DOHH2 (cell line): ENCODE measurements at regions not wholly inside any gene's neighbourhood (a gene's known extent, or its start where the extent isn't known, plus 50 kb on each side); places are given as distances from the start of the nearest gene placed in this dataset.
A peak's percentile ranks its signal among the peaks of the same experiment; 100 is the strongest.

Experiments used
- H3F3A ChIP-seq: fragments of 200-600 bp; sonication (generic), shearing (Covaris generic); 2 replicates; pipeline ENCODE4 v1.6.0; 2016; ENCODE audit warnings: antibody characterized with exemption, mild to moderate bottlenecking; ENCODE audit not compliant: control insufficient read depth, insufficient read depth
- H3K27ac ChIP-seq: fragments of 200-600 bp; sonication (generic); 2 replicates; pipeline ENCODE4 v1.5.1; 2014; ENCODE audit warnings: low read depth, mild to moderate bottlenecking, low read length, moderate library complexity
- H3K27me3 ChIP-seq: fragments of 200-600 bp; sonication (generic); 2 replicates; pipeline ENCODE4 v1.6.1; 2014; ENCODE audit warnings: mild to moderate bottlenecking, low read length, mixed read lengths; ENCODE audit not compliant: control insufficient read depth
- H3K36me3 ChIP-seq: fragments of 200-600 bp; sonication (generic); 2 replicates; pipeline ENCODE4 v1.6.1; 2014; ENCODE audit warnings: mild to moderate bottlenecking, low read length, moderate library complexity, mixed read lengths; ENCODE audit not compliant: control insufficient read depth
- H3K4me1 ChIP-seq: fragments of 200-600 bp; sonication (generic); 2 replicates; pipeline ENCODE4 v1.6.1; 2014; ENCODE audit warnings: mild to moderate bottlenecking, low read length, mixed read lengths; ENCODE audit not compliant: control insufficient read depth
- H3K4me2 ChIP-seq: fragments of 200-600 bp; sonication (generic); 2 replicates; pipeline ENCODE4 v1.6.0; 2014; ENCODE audit warnings: mild to moderate bottlenecking, low read length, moderate library complexity
- H3K4me3 ChIP-seq: fragments of 200-600 bp; sonication (generic); 2 replicates; pipeline ENCODE4 v1.5.1; 2014; ENCODE audit warnings: mild to moderate bottlenecking, low read length, mixed read lengths
- H3K79me2 ChIP-seq: fragments of 200-600 bp; sonication (generic); 2 replicates; pipeline ENCODE4 v1.6.1; 2014; ENCODE audit warnings: mild to moderate bottlenecking, low read length, mixed read lengths; ENCODE audit not compliant: control insufficient read depth
- H3K9me2 ChIP-seq: fragments of 200-600 bp; sonication (generic); replicated peaks from 2 replicates; pipeline ENCODE4 v1.6.1; 2014; ENCODE audit warnings: mild to moderate bottlenecking, low read length, mixed read lengths; ENCODE audit not compliant: control insufficient read depth
- H3K9me3 ChIP-seq: fragments of 200-600 bp; sonication (generic); 2 replicates; pipeline ENCODE4 v1.6.1; 2014; ENCODE audit warnings: antibody characterized with exemption, low read length, mixed read lengths; ENCODE audit not compliant: control insufficient read depth, insufficient read depth
- H4K20me1 ChIP-seq: fragments of 200-600 bp; sonication (generic); 2 replicates; pipeline ENCODE4 v1.6.0; 2014; ENCODE audit warnings: low read depth, mild to moderate bottlenecking, antibody characterized with exemption, low read length, moderate library complexity; ENCODE audit not compliant: control insufficient read depth, insufficient read depth
- EZH2phosphoT487 ChIP-seq: fragments of 200-600 bp; sonication (generic); IDR thresholded peaks from 2 replicates; pipeline ENCODE4 v1.6.1; 2017; ENCODE audit warnings: borderline replicate concordance, mild to moderate bottlenecking, antibody characterized with exemption, low read length, moderate library complexity, mixed read lengths
- TF ChIP-seq, protein P1 (sequence below): fragments of 200-600 bp; sonication (generic); IDR thresholded peaks from one replicate; pipeline ENCODE4 v1.5.1; 2014; ENCODE audit warnings: antibody characterized with exemption, mild to moderate bottlenecking, low read depth, low read length; ENCODE audit not compliant: poor library complexity, severe bottlenecking

- H3K4me3 ChIP-seq: no peak overlapping the region
- no peak overlapping the region for H3K27ac ChIP-seq
- H3K36me3 ChIP-seq: no peaks in the 10 kb centered on the region
These were observed 178.6 kb downstream of the CDH26 start for GRCh38 chr20:60136645-60137401.

GRCh38 chr20:60137657-60138245, 179.5 kb downstream of the CDH26 start:
- H3F3A ChIP-seq: no peaks in the 10 kb centered on the region
- H3K79me2 ChIP-seq: no peaks in the 10 kb centered on the region
- H3K27ac ChIP-seq: no peak overlapping the region
- no peaks in the 10 kb centered on the region for H3K9me2 ChIP-seq
- H3K9me3 ChIP-seq: no peaks in the 10 kb centered on the region
- no peak overlapping the region for H3K4me3 ChIP-seq
- no peak for TF ChIP-seq EZH2phosphoT487
- TF ChIP-seq, protein P1, sequence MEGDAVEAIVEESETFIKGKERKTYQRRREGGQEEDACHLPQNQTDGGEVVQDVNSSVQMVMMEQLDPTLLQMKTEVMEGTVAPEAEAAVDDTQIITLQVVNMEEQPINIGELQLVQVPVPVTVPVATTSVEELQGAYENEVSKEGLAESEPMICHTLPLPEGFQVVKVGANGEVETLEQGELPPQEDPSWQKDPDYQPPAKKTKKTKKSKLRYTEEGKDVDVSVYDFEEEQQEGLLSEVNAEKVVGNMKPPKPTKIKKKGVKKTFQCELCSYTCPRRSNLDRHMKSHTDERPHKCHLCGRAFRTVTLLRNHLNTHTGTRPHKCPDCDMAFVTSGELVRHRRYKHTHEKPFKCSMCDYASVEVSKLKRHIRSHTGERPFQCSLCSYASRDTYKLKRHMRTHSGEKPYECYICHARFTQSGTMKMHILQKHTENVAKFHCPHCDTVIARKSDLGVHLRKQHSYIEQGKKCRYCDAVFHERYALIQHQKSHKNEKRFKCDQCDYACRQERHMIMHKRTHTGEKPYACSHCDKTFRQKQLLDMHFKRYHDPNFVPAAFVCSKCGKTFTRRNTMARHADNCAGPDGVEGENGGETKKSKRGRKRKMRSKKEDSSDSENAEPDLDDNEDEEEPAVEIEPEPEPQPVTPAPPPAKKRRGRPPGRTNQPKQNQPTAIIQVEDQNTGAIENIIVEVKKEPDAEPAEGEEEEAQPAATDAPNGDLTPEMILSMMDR: peak; percentile 58
- H3K4me2 ChIP-seq: no peak overlapping the region
- no peaks in the 10 kb centered on the region for H4K20me1 ChIP-seq
- H3K36me3 ChIP-seq: no peaks in the 10 kb centered on the region
- no peaks in the 10 kb centered on the region for H3K4me1 ChIP-seq
- no peaks in the 10 kb centered on the region for H3K27me3 ChIP-seq

More at GRCh38 chr20:60136645-60137401, 178.6 kb downstream of the CDH26 start:
- Histone ChIP-seq H3F3A (no peaks in the 10 kb centered on the region), H3K4me1 (no peaks in the 10 kb centered on the region), H3K27me3 (no peaks in the 10 kb centered on the region), H3K79me2 (no peaks in the 10 kb centered on the region), H3K9me2 (no peaks in the 10 kb centered on the region), H3K4me2 (no peak overlapping the region), H3K9me3 (no peaks in the 10 kb centered on the region), H4K20me1 (no peaks in the 10 kb centered on the region)
- TF ChIP-seq, protein P1: no peak
- no peak for TF ChIP-seq EZH2phosphoT487

GRCh38 chr20:60138256-60139220, 180.3 kb downstream of the CDH26 start:
- Histone ChIP-seq H3K9me3 (no peaks in the 10 kb centered on the region), H3K4me3 (no peak overlapping the region), H3K27ac (no peak overlapping the region), H3K27me3 (no peaks in the 10 kb centered on the region), H3F3A (no peaks in the 10 kb centered on the region), H3K36me3 (no peaks in the 10 kb centered on the region), H3K4me2 (no peak overlapping the region), H3K79me2 (no peaks in the 10 kb centered on the region), H3K9me2 (no peaks in the 10 kb centered on the region), H4K20me1 (no peaks in the 10 kb centered on the region), H3K4me1 (no peaks in the 10 kb centered on the region)
- TF ChIP-seq, protein P1: no peak
- no peak for TF ChIP-seq EZH2phosphoT487
